ENCODE measurements at regions not wholly inside any gene's neighbourhood (a gene's known extent, or its start where the extent isn't known, plus 50 kb on each side); places are given as distances from the start of the nearest gene placed in this dataset.

DNA sequence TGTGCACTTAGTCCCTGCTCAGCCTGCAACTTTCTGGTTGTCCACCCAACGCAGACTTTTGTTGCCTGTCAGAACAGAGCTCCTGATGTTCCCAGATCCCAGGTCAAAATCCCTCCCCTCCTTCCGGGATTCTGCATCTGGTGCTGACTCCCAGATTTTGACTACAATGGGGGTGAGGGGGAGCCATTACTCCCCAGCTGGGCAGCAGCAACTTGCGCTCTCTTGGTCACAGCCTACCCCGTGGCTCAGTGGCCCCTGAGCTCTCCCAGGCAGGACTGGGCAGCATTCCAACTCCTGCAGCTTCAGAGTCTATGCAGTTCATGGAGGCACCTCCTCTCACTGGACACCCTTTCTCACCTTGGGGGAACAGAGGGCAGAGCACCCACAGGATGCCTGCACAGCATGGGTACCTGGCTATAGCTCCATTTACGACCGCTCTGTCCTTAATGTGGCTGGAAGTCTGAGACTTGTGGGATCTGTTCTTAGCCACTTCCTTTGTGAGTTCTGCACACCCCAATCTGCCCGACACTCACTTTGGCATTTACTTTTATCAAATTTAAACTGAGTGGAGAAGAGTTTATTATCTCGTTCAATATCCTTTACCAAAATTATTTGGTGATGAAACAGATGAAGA, 545.5 kb upstream of the MGMT start:
- DNase-seq = no peak

GRCh38 chr10:128922172-128922571, 544.9 kb upstream of the MGMT start:
- DNase-seq = no peak

DNA sequence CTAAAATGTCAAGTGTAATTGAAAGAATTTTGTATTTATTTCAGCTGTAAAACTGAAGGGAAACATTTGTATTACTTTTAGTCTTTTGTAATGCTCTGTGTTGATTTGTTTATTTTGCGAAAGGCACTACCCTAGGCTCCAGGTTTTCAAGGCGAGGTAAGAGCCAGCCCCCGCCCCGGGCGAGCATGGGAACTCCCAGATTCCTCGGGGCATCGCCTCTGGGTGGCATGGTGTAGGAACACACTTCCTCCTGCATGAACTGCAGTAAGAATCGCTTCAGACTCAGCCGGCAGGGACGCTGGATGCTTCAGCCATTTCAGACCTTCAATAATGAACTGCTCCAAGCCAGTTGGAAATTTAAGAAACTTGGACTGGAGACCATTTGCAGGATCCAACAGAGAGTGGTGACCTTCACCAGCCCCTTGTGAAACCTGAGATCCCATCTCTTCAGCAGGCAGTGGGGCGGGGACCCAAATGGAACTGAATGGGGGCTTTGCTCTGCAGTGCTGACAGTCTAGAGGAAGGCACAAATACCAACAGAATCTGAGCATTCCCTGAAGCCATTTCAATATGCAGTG, 544.3 kb upstream of the MGMT start:
- DNase-seq = no peak

GRCh38 chr10:128924918-128925317, 542.1 kb upstream of the MGMT start:
- DNase-seq = no peak

DNA sequence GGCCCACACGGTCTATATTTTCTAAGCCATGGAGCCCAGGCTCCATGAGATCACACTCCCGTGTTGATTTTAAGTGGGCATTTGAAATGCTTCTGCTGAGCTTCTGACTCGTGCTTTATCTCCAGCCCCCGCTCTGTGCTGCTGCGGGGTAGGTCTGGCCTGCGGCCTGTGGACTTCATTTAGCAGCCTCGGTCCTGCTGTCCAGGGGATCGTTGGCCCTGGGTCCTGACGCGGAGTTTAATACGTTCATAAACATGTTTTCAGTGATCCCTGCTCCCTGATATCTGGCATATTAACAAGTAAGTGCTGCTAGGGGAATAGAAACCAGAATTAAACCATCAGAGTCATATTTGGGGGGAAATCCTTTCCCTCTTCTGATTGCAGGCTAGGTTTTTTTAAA, 540.3 kb upstream of the MGMT start:
- no peak for DNase-seq

- no peak for DNase-seq
Measured at GRCh38 chr10:128927497-128928161, 539.4 kb upstream of the MGMT start.

- no peak for DNase-seq
Measured at GRCh38 chr10:128928231-128928836, 538.7 kb upstream of the MGMT start.

DNA sequence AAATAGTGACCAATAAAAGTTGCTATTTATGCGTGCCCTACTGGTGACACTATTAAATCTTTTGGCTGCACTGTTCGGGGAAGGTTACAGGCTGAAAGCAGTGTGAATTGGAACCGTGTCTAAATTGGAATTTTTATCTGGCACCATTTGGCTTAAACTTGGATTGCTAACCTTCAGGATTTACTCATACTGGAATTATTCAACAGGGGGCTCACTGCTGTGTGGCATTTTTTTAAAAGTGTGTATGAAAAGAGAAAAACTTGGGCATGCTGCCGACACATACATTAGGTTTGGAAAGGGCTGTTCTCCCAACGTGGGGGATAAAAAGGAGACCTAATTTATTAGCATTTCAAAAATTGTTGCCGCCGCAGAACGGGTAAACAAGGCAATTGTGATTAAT, 537.9 kb upstream of the MGMT start:
- DNase-seq = no peak

- DNase-seq = no peak
Measured at GRCh38 chr10:128929767-128930166, 537.3 kb upstream of the MGMT start.

DNA sequence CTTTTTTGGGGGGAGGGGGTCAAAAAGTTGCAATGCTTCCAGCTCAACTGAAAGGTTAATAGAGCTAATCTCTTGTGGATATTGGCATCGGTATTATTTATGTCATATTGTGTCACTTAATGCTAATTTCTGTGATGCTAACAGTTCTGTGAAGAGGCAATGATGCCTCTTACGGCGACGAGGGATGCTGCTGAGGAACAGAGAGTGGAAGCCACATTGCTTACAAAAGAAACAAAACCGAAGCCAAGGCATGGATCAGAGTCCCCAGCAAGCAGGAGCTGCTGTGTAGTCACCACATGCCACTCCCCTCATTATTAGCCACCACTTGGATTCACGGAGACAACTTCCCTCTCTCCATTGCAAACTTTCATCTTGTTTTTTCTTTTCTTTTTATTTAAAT, 536.5 kb upstream of the MGMT start:
- DNase-seq = no peak

GRCh38 chr10:128932071-128932820, 534.8 kb upstream of the MGMT start:
- no peak for DNase-seq

DNA sequence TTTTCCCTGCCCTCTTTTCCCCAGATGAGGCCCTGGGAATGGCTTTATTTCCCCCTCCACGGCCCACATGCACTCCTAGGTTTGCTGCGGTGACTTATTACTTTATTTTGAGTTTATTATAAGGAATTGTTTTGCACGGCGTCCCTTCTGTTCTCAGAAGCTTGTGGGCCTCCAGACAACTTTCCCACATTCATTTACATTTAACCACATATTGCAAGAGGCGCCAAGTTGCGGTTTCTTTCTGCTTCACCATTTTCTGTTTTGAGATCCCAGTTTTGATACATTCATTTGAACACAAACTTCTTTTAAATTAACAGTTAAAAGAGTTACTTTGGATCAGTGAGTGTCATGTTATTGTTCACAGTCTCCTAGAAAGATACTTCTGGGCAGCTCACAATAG, 532.5 kb upstream of the MGMT start:
- no peak for DNase-seq

DNA sequence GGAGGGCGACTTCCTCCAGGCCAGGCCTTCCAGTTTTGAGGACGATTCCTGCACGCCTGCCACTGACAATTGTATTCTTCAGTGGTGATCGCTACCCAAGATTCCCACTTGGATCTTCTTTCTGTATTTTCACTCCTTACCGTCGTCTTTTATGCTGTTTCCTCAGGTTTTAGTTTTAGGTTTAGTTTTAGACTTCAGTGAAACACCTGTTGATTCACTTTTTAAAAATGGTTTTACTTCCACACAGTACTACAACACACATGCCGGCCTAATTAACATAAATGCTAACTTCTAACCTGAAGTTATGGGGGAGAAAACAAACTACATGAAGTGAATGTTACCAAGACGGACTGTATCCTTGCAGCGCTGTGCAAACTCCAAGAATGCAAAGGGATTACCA, 530.6 kb upstream of the MGMT start:
- no peak for DNase-seq

GRCh38 chr10:128938558-128938957, 528.5 kb upstream of the MGMT start:
- no peak for DNase-seq

DNA sequence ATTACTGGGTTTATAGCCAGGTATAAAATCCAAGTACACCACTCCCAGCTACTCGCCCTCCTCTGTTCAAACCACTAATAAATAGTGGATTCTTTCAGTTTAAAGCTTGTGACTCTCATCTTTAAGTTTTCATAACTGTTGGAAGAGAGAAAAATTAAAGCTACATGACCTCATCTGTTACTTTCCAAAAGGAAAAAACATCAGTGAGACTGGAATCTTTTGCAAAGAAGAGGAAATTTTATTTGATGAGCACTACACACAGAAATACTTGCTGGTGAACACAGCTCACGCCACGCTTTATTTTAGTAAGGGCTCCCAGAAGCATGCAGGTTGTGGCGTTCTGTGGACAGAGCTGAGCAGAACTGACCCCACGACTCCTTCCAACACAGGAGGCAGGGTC, 527.0 kb upstream of the MGMT start:
- DNase-seq = no peak

DNA sequence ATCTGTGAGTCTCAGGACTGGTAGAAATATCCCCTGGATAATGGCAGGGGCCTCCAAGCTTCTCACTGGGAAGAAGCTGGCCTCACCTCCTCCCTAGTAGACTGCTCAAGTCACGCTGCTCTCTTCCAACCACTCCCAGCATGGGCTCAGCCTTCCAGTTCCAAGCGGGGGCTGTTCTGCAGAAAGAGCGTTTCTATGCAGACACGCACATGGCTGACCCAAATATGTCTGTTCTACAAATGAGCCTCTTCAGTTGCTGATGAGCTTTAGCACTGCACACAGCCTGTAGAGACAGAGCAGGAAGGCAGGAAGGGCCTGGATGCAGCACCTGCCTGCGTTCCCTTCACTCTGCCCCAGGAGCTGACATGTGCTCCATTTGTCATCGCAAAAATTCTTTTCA, 523.9 kb upstream of the MGMT start:
- DNase-seq = no peak

- DNase-seq = no peak
Measured at GRCh38 chr10:128945398-128945797, 521.6 kb upstream of the MGMT start.

DNA sequence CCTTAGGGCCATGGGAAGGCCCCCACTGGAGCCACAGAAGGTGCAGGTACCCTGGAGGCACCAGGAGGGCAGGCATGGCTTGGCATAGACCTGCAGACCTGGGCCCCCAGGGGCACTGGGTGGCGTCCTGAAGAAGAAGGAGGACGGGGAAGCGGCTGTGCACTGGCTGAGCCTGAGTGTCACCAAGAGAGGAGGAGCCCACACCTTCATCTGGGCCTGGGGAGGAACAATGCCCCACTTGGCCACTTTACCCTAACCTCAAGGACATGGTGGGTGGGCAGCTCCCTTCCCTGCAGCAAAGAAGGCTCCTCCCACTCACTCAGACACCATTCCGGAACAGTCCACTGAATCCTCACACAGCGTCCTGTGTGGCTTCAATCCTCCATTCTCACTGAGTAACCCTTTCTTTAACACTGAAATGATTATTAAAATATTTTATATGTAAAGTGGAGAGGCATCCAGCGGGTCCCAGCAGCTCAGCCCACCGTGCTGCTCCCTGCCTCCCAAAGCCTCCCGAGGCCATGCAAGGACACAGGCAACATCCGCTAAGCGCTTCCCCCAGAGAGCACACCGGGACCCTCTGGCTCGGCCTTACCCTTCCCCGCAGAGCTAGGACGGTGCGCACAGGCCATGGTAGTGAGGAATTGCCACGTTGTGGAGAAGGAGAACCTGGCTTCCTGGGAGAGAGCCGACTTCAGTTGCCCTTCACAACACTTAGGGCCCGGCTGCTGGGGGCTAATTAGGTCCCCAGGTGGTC, 516.7 kb upstream of the MGMT start:
- DNase-seq = no peak

GRCh38 chr10:128950916-128951275, 516.1 kb upstream of the MGMT start:
- no peak for DNase-seq

GRCh38 chr10:128952856-128953255, 514.2 kb upstream of the MGMT start:
- DNase-seq = no peak

- DNase-seq = no peak
Measured at GRCh38 chr10:128956149-128956548, 510.9 kb upstream of the MGMT start.

DNA sequence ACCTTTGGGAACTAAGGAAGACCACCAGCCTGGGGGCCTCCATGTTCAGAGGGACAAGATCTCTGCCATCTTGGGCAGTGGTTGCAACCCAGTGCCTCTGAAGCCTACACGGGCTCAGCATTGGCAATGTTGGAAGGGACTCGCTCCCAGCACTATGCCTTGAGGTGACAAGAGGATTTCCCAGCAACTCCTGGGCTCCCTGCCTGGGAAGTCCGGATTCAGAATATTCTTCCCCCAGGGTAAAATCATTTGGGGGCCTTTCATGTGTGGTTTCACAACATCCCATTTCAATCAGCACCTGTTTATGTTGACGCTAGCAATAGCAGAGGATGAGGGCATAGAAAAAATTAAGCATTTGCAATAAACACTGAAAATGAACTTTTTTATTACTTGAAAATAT, 509.8 kb upstream of the MGMT start:
- DNase-seq = no peak

Measured in NCI-H526 treated with DMSO at 0.1 percent for 48 hours (cell line).